HL-60/S4 treated with phorbol 12-myristate 13-acetate at 8.2 ng/mL for 4 days and 3 days (cell line): ENCODE measurements at regions not wholly inside any gene's neighbourhood (a gene's known extent, or its start where the extent isn't known, plus 50 kb on each side); places are given as distances from the start of the nearest gene placed in this dataset.

Experiments
- in situ Hi-C: fragments of 300-500 bp; cut with MboI; formaldehyde crosslinking; loops from 2 replicates; pipeline ENCODE4 v1.15.0; 2022; ENCODE audit warnings: low sequenced_read_pairs

GRCh38 chr11:115585361-115586024 is 81.3 kb upstream of the CADM1 start:
- in situ Hi-C loops, result no loop called here

GRCh38 chr11:115581871-115582639 is 77.8 kb upstream of the CADM1 start:
- in situ Hi-C loops, result no loop called here

GRCh38 chr11:115580927-115581680 is 76.9 kb upstream of the CADM1 start:
- in situ Hi-C loops, result no loop called here

DNA sequence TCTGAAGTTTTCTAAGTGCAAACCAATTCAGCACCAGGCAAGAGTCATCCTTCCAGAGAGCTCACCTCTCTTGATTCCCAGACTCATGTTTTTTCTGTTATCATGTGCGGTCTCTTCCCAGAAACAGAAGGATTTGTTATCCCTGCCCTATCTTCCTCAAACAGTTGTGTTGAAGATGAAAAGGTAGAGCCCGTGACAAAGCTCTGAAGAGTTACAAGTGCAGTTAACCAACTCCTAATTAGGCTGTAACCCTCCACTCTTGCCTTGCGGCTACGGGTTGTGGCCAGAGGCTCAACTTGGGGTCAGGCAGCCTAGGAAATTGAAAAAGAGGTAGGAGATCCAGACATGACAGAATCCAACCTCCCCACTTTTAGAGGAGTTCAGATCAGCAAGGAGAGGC is 76.2 kb upstream of the CADM1 start:
- in situ Hi-C loops, result no loop called here

DNA sequence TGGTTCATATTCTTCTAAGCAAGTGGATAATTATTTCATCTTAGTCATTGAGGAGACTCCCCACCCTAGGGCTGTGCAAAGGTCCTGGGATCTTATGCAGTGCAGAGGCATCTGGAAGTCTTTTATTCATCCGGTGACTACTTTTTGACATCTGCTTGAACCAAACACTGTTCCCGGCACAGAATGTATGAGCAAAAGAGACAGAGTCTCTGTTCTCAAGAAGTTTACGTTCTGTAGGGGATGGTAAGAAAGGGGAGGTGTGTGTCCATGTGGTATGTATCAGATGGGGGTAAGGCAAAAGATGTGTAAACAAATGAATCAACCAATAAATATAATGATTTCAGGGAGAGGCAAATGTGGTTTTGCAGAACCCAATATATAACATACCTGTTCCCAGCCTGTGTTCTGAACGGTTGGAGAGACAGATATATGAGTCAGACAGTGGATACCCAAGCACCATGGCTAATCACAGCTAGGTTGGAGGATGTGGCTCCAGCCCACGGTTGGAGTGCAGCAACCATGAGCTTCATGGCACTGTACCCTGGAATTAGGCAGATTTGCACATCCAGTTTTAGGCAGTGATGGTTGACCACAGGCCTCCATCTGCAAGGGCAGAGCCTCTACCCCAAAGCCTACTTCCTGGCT is 75.1 kb upstream of the CADM1 start:
- in situ Hi-C loops, result no loop called here

DNA sequence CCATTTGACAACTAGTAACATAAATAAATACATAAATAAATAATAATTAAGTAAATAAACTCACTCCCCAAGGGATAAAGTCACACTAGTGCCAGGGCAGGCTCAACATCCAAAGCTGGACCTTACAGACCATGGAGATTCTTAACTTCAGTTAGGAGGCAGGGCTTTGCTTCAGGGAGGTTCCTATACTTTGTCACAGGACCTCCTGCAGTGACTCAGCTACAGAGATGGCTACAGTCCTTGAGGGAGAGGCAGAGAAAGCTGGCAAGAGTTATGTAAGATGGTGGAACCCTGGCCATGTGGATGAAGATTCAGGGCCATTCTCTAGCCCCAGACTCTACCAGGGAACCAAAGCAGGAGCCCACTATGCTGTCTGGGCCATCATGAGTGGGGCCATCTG is 74.1 kb upstream of the CADM1 start:
- in situ Hi-C loops, result no loop called here

- in situ Hi-C loops, result no loop called here
Measured at GRCh38 chr11:115577701-115578100, 73.5 kb upstream of the CADM1 start.

DNA sequence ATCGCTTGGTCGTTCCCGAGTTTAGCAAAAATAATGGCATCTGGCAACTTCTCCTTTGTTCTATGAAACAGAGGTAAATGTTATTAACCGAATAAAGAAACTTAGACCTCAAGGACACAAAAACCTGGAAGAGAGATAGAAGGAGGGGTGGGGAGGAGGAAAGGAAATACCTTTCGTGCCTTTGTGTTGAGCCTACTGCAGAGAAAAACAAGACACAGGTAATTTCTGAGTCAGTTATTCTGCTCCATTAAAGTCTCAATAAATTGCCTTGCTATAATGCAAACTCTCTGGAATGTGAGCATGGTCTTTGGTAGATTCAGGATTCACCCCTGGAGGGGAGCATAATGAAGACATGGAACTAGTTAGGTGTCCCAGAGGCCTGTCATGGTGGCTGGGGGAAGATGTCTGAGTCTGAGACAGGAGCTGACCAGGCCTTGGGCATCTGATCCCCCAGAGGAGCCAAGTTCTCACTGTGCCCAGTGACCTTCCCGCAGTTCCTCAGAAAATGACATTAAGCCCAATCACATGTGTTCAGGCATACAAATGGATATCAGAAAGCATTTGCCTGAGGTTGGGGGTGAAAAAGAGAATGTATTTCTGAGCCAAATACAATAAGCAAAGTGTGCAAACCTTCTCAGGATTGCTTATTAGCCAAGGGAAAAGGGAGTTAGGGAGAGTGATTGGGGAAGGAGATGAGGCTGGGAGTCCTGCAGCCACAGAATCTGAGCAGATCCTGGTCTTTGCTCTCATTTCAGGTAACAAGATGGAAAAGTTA is 72.6 kb upstream of the CADM1 start:
- in situ Hi-C loops, result no loop called here

DNA sequence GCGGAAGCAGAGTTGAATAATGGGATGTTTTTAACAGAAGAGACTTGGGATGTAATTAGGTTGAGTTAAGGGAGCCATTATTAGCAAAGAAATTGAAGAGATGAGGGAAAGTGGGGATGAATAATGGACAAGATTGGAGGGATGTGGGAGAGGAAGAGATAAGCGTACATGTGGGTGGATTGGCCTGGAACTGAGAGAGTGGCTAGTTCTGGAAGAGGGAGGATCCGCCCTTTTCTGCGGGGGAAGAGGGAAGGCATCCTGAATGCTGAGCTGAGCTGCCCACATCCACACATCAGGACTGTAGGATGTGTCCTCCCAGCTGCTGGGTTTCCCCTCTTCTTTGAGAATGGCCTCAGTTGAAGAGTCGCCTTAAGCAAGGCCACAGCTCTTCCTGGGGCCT is 68.3 kb upstream of the CADM1 start:
- in situ Hi-C loops, result no loop called here

DNA sequence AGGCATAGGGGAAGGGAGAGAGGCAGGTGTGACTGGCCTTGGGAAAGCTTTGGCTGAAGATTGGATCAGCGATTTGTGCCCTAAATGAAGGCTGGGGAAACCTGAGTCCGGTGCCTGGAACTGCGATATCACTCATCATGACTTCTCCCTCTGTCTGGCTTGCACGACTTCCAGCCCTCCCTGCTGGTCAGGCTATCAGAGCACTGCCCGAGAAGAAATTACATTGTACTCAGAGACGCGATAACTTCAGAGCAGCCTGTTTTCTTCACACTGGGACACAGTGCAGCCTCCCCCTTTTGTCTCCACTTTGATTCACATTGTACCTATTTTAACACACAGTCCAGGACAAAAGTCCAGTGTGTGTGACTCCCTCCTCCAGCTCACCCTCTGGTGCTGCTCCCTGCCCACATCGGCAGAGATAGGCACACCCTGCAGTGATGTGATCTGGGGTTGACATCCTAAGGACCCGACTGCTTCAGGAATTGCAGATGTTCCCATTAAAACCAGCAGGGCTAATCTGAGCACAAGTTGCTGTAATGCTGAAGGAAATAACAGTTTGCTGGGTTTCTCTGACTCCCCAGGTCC is 62.1 kb upstream of the CADM1 start:
- in situ Hi-C loops, result no loop called here

DNA sequence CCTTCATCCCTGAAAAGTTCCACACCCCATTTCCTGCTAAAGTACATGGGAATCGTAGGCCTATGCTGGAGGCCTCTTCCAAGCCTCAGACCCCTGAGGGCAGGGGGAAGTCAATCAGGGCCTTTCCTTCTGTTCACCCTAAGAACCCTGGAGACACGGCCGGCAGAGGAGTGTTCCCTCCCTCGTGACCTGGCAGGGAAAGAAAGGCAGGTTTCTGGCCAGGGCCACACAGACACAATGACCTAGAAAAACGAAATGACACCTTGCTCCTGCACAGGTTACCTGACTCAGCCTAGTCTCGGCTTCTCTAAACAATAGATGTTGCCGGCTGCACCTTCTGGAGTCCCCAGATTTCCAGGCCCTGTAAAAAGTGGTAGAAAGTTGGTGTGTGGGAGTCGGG is 60.6 kb upstream of the CADM1 start:
- in situ Hi-C loops, result no loop called here

- in situ Hi-C loops, result no loop called here
Measured at GRCh38 chr11:115561116-115561515, 56.9 kb upstream of the CADM1 start.

- in situ Hi-C loops, result no loop called here
Measured at GRCh38 chr11:115558635-115559034, 54.4 kb upstream of the CADM1 start.

DNA sequence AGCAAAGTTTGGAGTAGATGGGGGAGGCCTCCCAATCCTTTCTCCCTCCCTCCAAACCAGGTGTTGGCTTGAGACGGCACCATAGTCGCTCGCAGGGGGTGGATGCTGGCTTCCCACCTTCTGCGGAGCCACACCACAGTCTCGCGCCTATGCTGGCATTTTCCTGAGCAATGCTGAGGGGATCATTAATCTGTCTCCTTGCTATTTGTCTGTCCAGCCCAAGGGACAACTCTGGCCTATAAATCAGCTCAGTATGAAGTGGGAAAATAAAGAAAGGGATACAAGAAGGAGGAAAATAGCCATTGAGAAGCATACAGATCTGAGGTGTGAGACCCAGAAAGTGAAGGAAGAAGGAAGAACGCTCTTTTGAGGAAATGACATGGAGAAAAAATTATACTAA is 53.5 kb upstream of the CADM1 start:
- in situ Hi-C loops, result no loop called here

DNA sequence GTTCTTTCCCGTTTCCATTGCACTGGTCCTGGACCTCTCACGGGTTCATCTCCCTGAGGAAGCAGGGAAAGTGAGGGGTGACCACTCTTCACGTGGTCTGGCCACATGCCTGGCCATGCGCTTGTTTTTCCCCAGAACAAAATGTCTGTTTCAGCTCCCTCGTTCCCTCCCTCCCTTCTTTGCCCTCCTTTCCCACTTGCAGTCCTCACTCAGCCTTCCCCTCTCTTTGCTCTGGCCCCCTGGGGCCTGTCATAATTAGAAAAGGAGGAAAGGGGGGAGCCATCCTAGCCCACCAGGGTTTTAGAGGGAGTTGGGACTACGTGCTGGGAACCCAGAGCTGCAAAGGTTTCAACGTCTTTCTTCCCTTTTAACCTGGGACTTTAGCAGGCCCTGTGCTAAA is 52.8 kb upstream of the CADM1 start:
- in situ Hi-C loops, result no loop called here

GRCh38 chr11:115555336-115556090 is 51.3 kb upstream of the CADM1 start:
- in situ Hi-C loops, result no loop called here
